HUES48 (cell line): ENCODE measurements at regions not wholly inside any gene's neighbourhood (a gene's known extent, or its start where the extent isn't known, plus 50 kb on each side); places are given as distances from the start of the nearest gene placed in this dataset.

Source experiments
- H3K27ac ChIP-seq: one replicate; pipeline ENCODE4 v1.7.0; 2013; ENCODE audit warnings: low read depth, low read length, inconsistent platforms
- H3K27me3 ChIP-seq: 2 replicates; pipeline ENCODE4 v1.6.1; 2013; ENCODE audit warnings: mild to moderate bottlenecking, low read length; ENCODE audit not compliant: control insufficient read depth, insufficient read depth
- H3K36me3 ChIP-seq: 2 replicates; pipeline ENCODE4 v1.6.1; 2013; ENCODE audit warnings: low read length; ENCODE audit not compliant: control insufficient read depth, insufficient read depth
- H3K4me1 ChIP-seq: 2 replicates; pipeline ENCODE4 v1.6.1; 2013; ENCODE audit warnings: mild to moderate bottlenecking, low read length; ENCODE audit not compliant: control insufficient read depth, insufficient read depth
- H3K4me3 ChIP-seq: 2 replicates; pipeline ENCODE4 v1.5.1; 2013; ENCODE audit warnings: mild to moderate bottlenecking, low read depth, low read length
- H3K9ac ChIP-seq: 2 replicates; pipeline ENCODE4 v1.6.1; 2013; ENCODE audit warnings: mild to moderate bottlenecking, low read depth, low read length, moderate library complexity
- H3K9me3 ChIP-seq: 2 replicates; pipeline ENCODE4 v1.6.1; 2013; ENCODE audit warnings: low read length; ENCODE audit not compliant: control insufficient read depth, insufficient read depth

GRCh38 chr2:34280606-34281005, 681.5 kb upstream of the FAM98A start:
- no peak overlapping the region for H3K4me3 ChIP-seq
- H3K27me3 ChIP-seq = no peaks in the 10 kb centered on the region
- no peak overlapping the region for H3K27ac ChIP-seq
- no peaks in the 10 kb centered on the region for H3K4me1 ChIP-seq
- H3K9ac ChIP-seq = no peak overlapping the region
- H3K36me3 ChIP-seq = no peaks in the 10 kb centered on the region
- H3K9me3 ChIP-seq = peaks cover 9% of the 10 kb centered on the region

- Histone ChIP-seq H3K4me1 (no peaks in the 10 kb centered on the region), H3K36me3 (no peaks in the 10 kb centered on the region), H3K9ac (no peak overlapping the region), H3K4me3 (no peak overlapping the region), H3K9me3 (no peaks in the 10 kb centered on the region), H3K27ac (no peak overlapping the region), H3K27me3 (no peaks in the 10 kb centered on the region)
Observed at GRCh38 chr2:34266908-34267697, 668.0 kb upstream of the FAM98A start.

GRCh38 chr2:34261701-34262100, 662.6 kb upstream of the FAM98A start:
- no peaks in the 10 kb centered on the region for H3K36me3 ChIP-seq

GRCh38 chr2:34254272-34254878, 655.3 kb upstream of the FAM98A start:
- Histone ChIP-seq H3K9me3 (no peaks in the 10 kb centered on the region), H3K27me3 (no peaks in the 10 kb centered on the region), H3K9ac (no peak overlapping the region), H3K4me1 (no peaks in the 10 kb centered on the region), H3K36me3 (no peaks in the 10 kb centered on the region), H3K27ac (no peak overlapping the region), H3K4me3 (no peak overlapping the region)

More at GRCh38 chr2:34261701-34262100, 662.6 kb upstream of the FAM98A start:
- no peaks in the 10 kb centered on the region for H3K4me1 ChIP-seq
- no peak overlapping the region for H3K4me3 ChIP-seq
- no peak overlapping the region for H3K9ac ChIP-seq
- H3K27ac ChIP-seq = no peak overlapping the region
- H3K27me3 ChIP-seq = no peaks in the 10 kb centered on the region
- H3K9me3 ChIP-seq = no peaks in the 10 kb centered on the region

GRCh38 chr2:34252111-34252510, 653.0 kb upstream of the FAM98A start:
- H3K4me3 ChIP-seq = no peak overlapping the region
- H3K9ac ChIP-seq = no peak overlapping the region
- no peaks in the 10 kb centered on the region for H3K9me3 ChIP-seq
- H3K27ac ChIP-seq = no peak overlapping the region
- no peaks in the 10 kb centered on the region for H3K27me3 ChIP-seq
- peaks cover 3% of the 10 kb centered on the region; the same call in 1 of the 2 replicates for H3K4me1 ChIP-seq
- no peaks in the 10 kb centered on the region for H3K36me3 ChIP-seq

- no peaks in the 10 kb centered on the region for H3K9me3 ChIP-seq
- H3K27me3 ChIP-seq = no peaks in the 10 kb centered on the region
- H3K9ac ChIP-seq = no peak overlapping the region
- H3K36me3 ChIP-seq = no peaks in the 10 kb centered on the region
- no peak overlapping the region for H3K4me3 ChIP-seq
- no peak overlapping the region for H3K27ac ChIP-seq
- peaks cover 3% of the 10 kb centered on the region; the same call in 1 of the 2 replicates for H3K4me1 ChIP-seq
Observed at GRCh38 chr2:34251578-34251977, 652.5 kb upstream of the FAM98A start.

- Histone ChIP-seq H3K4me1 (peaks cover 3% of the 10 kb centered on the region; the same call in 1 of the 2 replicates), H3K27ac (no peak overlapping the region), H3K9me3 (no peaks in the 10 kb centered on the region), H3K9ac (no peak overlapping the region), H3K27me3 (0 out of 2 replicates have a peak, but pooled peaks cover 5% of the 10 kb centered on the region), H3K4me3 (no peak overlapping the region), H3K36me3 (no peaks in the 10 kb centered on the region)
Observed at GRCh38 chr2:34244195-34244594, 645.1 kb upstream of the FAM98A start.

- H3K9ac ChIP-seq = no peak overlapping the region
- H3K27me3 ChIP-seq = 0 out of 2 replicates have a peak, but pooled peaks cover 5% of the 10 kb centered on the region
- H3K27ac ChIP-seq = no peak overlapping the region
- no peak overlapping the region for H3K4me3 ChIP-seq
- H3K9me3 ChIP-seq = no peaks in the 10 kb centered on the region
- H3K36me3 ChIP-seq = no peaks in the 10 kb centered on the region
- H3K4me1 ChIP-seq = peaks cover 3% of the 10 kb centered on the region; the same call in 1 of the 2 replicates
Observed at GRCh38 chr2:34242763-34243123, 643.6 kb upstream of the FAM98A start.

GRCh38 chr2:34241905-34242762, 643.0 kb upstream of the FAM98A start:
- H3K9me3 ChIP-seq = no peaks in the 10 kb centered on the region
- H3K36me3 ChIP-seq = no peaks in the 10 kb centered on the region
- H3K27ac ChIP-seq = no peak overlapping the region
- no peak overlapping the region for H3K4me3 ChIP-seq
- H3K27me3 ChIP-seq = 0 out of 2 replicates have a peak, but pooled peaks cover 5% of the 10 kb centered on the region
- H3K4me1 ChIP-seq = no peaks in the 10 kb centered on the region
- no peak overlapping the region for H3K9ac ChIP-seq

- Histone ChIP-seq H3K4me3 (no peak overlapping the region), H3K9ac (no peak overlapping the region), H3K27ac (no peak overlapping the region), H3K9me3 (peaks cover 4% of the 10 kb centered on the region; the same call in 1 of the 2 replicates), H3K4me1 (no peaks in the 10 kb centered on the region), H3K36me3 (no peaks in the 10 kb centered on the region), H3K27me3 (0 out of 2 replicates have a peak, but pooled peaks cover 5% of the 10 kb centered on the region)
Observed at GRCh38 chr2:34239511-34239910, 640.4 kb upstream of the FAM98A start.
